ENCODE measurements at regions not wholly inside any gene's neighbourhood (a gene's known extent, or its start where the extent isn't known, plus 50 kb on each side); places are given as distances from the start of the nearest gene placed in this dataset.
A peak's percentile ranks its signal among the peaks of the same experiment; 100 is the strongest.
"Not testable (repeated sequence)": the region's sequence is repeated elsewhere in the genome, so short reads cannot be mapped to it uniquely, and the experiment has no call there.

DNA sequence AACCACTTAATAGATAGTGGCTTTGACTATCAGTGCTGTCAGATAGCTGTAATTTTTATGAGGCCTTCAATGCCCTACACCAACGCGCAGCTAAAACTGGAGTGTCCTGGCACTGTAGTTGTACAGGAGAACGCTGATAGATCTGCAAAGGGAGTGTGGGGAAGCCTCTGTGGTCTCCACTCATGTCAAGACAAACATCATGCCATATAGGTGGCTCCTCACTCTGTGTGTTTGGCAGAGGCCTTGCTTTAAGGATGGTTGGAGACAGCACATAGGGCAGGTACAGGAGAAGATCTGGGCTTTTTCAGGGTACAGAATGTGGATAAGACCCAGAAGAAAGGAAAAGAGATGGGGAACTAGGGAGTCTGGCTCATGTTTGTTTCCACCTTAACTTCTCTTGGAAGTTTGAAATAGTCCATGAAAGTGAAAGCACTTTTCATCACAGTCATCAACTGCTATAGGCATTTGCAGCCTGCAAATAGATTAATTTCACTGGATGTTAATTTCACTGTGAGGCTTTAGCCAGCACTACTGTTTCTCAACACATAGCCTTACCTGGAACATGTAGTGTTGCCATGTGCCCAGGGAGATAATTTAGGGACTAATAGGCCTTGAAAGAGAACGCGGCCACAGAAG, 425.8 kb upstream of the TBL1XR1 start:
- no peak for TF ChIP-seq POLR2AphosphoS5 (IDR thresholded peaks at IDR 0.05)
- no peaks in the 10 kb centered on the region for H3K9me3 ChIP-seq
- H3K27me3 ChIP-seq = no peaks in the 10 kb centered on the region
- DNase-seq (ENCODE audit: low spot score in 2 of 2) = no peak
- H3K27ac ChIP-seq = peak overlapping the region; percentile 22 to 37
- H3K36me3 ChIP-seq = no peaks in the 10 kb centered on the region
- H3K4me3 ChIP-seq = no peak overlapping the region
- intact Hi-C loops (cut with DNase I; ENCODE audit: low total_unique reads) = no loop called here
- H3K4me1 ChIP-seq = peaks cover 0 to 3% of the 10 kb centered on the region in 2 donors

DNA sequence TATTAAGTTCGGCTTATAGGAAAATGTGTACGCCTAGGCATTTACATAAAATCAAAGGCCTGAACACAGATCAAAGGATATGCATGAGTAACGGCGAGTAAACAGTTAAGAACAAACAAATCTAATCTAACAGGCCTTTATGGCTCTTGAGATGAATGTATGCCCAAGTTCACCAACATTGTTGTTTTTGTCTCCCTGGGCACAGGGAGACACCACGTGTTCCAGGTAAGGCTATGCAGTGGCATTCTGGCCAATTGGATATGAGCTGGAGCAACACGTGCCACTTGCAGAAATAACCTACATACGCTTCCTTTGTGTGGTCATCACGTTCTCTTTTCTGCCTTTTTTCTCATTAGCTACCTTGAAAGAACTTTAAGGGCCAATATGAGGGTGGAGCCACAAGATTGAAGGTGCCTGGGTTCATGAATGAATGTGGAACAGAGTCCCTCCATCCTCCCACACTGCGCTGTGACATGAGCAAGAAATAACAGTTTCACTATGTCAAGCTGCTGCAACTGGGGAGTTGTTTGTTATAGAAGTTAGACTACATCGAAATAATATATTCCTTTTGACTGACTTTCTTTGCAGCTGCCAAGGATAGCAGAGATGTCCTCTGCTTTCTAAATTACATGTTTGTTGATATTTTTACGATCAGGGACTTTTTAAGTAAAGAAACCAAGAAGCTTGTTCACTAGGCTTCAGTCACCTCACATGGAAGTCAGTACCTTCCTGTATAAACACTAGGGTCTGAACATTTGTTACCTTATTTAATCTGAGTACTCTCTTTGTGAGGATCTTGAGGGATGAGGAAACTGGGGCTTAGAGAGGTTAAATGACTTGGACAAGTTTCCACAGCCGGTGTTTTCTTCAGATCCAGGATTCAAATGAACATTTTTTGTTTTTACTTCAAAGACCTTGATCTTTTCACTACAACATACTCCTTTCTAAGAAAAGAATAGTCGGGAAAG, 427.5 kb upstream of the TBL1XR1 start:
- intact Hi-C loops (cut with DNase I; ENCODE audit: low total_unique reads) = no loop called here
- Histone ChIP-seq H3K4me3 (no peak overlapping the region), H3K4me1 (no peaks in the 10 kb centered on the region), H3K9me3 (no peaks in the 10 kb centered on the region), H3K27me3 (no peaks in the 10 kb centered on the region), H3K36me3 (no peaks in the 10 kb centered on the region), H3K27ac (no peak overlapping the region)
- no peak for DNase-seq (ENCODE audit: low spot score in 2 of 2)
- TF ChIP-seq POLR2AphosphoS5 (IDR thresholded peaks at IDR 0.05) (no peak), POLR2A (IDR thresholded peaks at IDR 0.05) (no peak)
- TF ChIP-seq, protein P1, sequence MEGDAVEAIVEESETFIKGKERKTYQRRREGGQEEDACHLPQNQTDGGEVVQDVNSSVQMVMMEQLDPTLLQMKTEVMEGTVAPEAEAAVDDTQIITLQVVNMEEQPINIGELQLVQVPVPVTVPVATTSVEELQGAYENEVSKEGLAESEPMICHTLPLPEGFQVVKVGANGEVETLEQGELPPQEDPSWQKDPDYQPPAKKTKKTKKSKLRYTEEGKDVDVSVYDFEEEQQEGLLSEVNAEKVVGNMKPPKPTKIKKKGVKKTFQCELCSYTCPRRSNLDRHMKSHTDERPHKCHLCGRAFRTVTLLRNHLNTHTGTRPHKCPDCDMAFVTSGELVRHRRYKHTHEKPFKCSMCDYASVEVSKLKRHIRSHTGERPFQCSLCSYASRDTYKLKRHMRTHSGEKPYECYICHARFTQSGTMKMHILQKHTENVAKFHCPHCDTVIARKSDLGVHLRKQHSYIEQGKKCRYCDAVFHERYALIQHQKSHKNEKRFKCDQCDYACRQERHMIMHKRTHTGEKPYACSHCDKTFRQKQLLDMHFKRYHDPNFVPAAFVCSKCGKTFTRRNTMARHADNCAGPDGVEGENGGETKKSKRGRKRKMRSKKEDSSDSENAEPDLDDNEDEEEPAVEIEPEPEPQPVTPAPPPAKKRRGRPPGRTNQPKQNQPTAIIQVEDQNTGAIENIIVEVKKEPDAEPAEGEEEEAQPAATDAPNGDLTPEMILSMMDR (IDR thresholded peaks at IDR 0.05) = no peak

DNA sequence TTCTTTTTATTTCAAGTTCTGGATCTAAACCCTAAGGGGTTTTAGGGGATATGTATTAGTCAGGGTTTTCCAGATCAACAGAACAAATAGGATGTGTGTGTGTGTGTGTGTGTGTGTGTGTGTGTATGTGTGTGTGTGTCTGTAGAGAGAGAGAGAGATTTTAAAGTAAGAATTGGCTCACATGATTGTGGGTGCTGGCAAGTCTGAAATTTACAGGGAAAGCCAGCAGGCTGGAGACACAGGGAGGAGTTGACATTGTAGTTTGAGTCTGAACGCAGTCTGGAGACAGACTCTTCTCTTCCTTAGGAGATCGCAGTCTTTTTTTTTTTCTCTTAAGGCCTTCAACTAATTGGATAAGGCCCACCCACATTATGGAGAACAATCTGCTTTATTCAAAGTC, 428.8 kb upstream of the TBL1XR1 start:
- no peak for TF ChIP-seq POLR2AphosphoS5 (IDR thresholded peaks at IDR 0.05)
- TF ChIP-seq POLR2A (IDR thresholded peaks at IDR 0.05) = no peak
- TF ChIP-seq, protein P1 (IDR thresholded peaks at IDR 0.05) = no peak
- DNase-seq (ENCODE audit: low spot score in 2 of 2) = no peak
- H3K36me3 ChIP-seq = no peaks in the 10 kb centered on the region
- no peaks in the 10 kb centered on the region for H3K4me1 ChIP-seq
- no peak overlapping the region for H3K27ac ChIP-seq
- H3K9me3 ChIP-seq = no peaks in the 10 kb centered on the region
- H3K4me3 ChIP-seq = no peak overlapping the region
- intact Hi-C loops (cut with DNase I; ENCODE audit: low total_unique reads) = no loop called here
- H3K27me3 ChIP-seq = no peaks in the 10 kb centered on the region

DNA sequence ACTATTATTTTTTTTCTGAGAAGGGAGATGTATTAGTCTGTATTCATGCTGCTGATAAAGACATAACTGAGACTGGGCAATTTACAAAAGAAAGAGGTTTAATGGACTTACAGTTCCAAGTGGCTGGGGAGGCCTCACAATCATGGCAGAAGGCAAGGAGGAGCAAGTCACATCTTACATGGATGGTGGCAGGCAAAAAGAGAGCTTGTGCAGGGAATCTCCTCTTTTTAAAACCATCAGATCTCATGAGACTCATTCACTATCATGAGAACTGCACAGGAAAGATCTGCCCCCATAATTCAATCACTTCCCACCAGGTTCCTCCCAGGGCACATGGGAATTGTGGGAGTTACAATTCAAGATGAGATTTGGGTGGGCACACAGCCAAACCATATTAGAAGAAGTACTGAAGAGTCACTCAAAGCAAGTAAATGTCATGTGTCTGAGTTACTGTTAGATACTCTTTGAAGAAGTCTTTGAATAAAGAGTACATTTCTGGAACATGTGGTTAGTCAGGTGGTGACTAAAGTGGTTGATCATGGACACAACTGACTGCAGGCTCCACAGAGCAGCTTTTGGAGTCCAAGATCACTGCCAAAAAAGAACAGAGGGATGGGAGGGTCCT, 430.9 kb upstream of the TBL1XR1 start:
- H3K9me3 ChIP-seq; H3K4me1 ChIP-seq; DNase-seq (ENCODE audit: low spot score in 2 of 2); H3K4me3 ChIP-seq; H3K27ac ChIP-seq; H3K36me3 ChIP-seq; intact Hi-C loops (cut with DNase I; ENCODE audit: low total_unique reads); H3K27me3 ChIP-seq: not testable (repeated sequence)

DNA sequence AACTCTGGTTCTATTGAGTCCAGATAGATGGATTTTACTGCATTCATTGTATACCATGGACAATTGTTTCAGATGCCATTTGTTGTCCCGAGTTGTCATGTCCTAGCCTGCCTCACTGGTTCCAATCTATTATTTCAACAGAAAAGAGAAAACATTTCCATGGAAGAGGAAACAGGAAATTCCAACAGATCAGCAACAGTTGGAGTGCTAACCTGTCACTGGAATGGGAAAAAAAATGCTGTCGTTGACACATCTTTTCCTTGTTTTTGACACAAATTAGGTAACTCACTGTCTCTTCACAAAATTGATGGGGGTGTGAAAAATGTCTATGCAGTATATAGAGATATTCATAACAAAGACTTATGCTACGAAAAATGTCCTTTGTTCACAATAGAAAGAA, 432.0 kb upstream of the TBL1XR1 start:
- DNase-seq (ENCODE audit: low spot score in 2 of 2) = no peak
- Histone ChIP-seq H3K9me3 (no peaks in the 10 kb centered on the region), H3K4me3 (no peak overlapping the region), H3K27ac (no peak overlapping the region), H3K36me3 (no peaks in the 10 kb centered on the region), H3K27me3 (no peaks in the 10 kb centered on the region), H3K4me1 (no peaks in the 10 kb centered on the region)
- intact Hi-C loops (cut with DNase I; ENCODE audit: low total_unique reads) = no loop called here
- no peak for TF ChIP-seq POLR2A (IDR thresholded peaks at IDR 0.05)
- TF ChIP-seq, protein P1 (IDR thresholded peaks at IDR 0.05) = no peak
- TF ChIP-seq POLR2AphosphoS5 (IDR thresholded peaks at IDR 0.05) = no peak

Measured in breast epithelium (tissue), 4 donors.